Myocyte (in vitro differentiated cells): ENCODE measurements at regions not wholly inside any gene's neighbourhood (a gene's known extent, or its start where the extent isn't known, plus 50 kb on each side); places are given as distances from the start of the nearest gene placed in this dataset.

Experiments used
- DNase-seq: peaks from one replicate; pipeline ENCODE4 v3.0.0-alpha.2; 2012; ENCODE audit warnings: low read depth

DNA sequence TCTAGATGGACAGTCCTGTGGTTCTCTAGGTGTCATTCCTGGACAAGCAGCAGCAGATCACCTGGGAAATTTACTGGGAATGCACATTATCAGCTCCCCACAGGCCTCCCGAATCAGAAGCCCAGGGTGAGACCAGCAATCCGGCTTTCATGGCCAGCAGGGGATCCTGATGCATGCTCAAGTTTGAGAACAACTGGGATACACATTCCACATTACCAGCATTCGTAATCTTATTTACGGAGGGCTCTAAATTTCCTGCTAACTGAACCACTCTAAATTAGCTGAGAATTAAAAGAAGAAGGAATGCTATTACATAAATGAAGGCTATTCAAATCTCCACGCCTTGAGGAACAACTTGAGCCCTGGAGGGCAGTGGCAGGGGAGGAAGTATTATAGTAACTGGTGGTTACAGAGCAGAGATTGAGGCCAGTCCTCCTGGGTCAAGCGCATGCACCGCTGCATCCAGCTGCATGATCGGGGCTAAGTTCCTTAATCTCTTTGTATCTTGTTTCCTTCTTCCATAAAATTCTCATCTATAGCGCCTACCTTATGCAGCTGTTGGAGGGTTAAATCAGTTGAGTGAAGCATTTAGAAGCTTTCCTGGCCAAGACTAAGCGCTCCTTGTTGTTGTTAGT, 403.7 kb downstream of the CDH26 start:
- no peak for DNase-seq

DNA sequence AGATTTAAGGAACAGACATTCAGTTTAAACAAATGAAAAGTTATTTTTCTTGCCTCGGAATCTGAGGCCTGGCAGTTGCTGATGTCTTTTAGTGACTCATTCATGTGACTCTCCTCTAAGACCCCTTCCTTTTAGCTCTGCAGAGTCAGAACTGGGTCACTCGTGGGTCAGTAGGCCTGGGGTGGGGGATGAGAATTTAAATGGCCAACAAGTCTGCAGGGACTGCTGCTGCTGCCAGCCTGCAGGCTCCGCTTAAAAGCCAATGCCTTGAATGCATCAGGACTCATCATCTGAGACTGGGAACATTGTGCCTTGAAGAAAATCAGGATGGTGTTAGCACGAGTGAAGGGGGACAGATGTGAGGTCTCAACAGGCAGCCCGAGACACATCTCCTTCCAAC, 404.3 kb downstream of the CDH26 start:
- no peak for DNase-seq

DNA sequence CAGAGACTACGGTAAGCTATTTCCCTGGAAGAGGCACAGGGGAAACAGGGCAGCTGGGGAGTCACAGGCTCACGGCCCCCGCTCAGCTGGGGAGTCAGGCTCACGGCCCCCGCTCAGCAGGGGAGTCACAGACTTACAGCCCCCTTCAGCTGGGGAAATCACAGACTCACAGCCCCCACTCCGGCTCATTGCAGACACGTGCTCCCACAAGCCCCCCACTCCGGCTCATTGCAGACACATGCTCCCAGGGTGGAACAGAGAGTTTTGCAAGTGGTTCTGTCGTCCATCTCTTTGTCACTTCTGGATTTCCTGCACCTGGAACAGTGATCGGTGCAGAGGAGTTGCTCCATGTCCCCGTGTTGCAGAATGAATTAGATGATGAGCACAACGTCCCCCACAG, 405.5 kb downstream of the CDH26 start:
- DNase-seq: no peak

DNA sequence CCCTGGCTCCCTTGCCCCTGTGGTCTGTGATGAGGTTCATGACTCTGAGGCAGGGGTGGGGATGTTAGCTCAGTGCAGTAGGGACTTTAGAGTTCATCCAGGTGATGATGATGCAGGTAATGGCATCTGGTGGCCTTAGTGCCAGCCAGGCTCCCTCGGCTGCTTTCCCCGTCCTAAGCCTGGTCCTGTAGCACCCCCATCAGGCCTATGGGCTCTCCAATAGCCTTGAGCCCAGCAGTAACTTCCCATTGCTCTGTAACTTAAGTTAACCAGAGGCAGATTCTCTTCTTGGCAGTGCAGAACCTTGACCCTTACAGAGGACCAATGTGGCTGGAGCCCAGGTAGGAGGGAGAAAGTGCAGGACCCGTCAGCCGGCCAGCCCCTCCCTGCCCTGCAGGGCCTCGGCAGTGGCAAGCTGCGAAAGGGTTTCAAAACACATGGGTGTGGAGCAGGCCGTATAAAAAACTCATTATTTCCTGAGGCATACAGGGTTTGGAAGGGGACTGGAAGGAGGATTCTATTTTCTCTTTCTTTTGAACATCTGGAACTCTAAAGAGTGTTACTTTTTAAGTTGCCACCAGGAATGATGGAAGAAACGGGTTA, 406.9 kb downstream of the CDH26 start:
- no peak for DNase-seq

DNA sequence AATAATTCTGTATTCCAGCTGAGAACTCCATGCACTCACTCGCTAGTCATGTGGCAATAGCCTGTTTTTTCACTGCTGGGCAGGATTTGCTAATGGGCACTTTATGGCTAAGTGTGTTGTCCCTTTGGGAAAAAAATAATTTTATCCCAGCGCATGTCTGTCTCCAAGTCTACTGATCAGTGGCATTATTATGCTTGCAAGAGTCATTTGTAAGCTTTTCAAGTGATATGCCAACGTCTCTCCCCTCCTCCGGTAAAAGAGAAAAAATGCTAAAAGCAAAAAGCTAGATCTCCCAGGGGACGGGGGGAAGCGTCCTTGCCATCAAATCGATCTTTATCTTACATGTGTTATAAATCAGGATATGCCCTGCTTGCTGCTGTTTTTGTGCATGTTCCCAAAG, 407.7 kb downstream of the CDH26 start:
- DNase-seq: no peak

DNA sequence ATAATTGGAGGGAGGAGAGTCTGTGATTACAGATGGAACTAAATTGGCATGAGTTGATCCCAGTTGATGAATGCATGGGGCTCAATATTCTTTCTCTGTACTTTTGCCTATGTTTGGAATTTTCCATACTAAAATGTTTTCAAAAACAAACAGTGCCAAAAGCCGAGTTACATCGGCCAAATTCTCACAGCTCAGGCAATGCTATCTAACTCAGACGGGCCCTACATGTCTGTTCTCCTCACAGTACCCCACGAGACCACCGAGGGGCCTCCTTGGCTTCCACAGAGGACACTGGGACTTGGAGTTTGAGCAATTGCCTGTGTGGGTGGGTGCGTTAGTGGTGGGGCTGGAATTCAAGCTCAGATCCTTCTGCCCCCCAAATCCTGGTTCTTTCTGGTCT, 413.2 kb downstream of the CDH26 start:
- no peak for DNase-seq

DNA sequence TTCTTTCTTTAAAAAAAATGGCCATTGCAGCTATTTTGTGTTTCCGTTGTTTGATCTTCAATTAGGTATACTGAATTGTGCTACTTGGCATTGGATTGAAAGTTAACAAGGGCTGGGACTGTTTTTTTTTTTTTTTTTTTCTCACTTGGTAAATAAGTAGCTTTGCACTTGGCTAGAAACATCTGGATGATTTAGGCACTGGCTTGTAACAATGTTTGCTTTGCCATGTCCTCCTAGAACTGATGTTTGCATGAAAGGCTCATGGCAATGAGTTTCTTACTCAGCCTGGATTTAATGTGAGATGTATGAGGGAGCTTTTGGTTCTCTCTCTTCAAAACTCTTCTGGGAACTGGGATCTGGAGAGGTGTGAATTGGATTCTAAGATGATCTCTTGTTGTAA, 414.1 kb downstream of the CDH26 start:
- no peak for DNase-seq

DNA sequence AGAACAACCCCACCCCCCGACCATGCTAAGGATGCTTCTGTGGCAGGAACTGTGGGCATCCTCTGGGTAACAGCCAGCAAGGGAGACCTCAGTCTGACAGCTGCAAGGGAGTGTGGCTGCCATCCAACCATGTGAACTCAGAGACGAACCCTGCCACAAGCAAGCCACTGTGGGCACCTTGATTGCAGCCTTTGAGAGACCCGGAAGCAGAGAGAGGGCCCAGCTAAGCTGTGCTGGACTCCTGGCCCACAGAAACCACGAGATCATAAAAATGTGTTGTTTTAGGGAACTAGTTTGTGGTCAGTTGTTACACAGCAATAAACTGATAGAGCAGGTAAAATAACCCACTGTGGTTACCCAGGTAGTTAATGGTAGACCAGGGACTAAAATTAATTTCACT, 414.6 kb downstream of the CDH26 start:
- peak; percentile 21 for DNase-seq

DNA sequence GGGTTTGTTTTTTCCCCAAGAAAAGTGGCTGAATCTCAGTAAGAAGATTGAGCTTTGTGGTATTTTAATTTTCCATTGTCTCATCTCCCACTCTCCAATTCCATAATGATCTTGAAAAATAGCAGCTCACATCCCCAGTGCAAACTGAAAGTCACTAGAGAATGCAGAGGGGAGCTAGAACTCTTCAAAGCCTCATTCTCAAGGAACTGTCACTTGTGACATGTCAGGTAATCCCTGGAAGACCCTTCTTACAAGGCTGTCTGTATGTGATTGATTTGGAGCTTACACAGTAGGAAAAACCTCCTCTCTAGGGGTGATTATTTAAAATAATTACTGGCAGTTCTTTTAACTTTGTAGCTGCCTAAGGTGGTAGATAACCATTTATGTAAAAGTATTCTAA, 420.4 kb downstream of the CDH26 start:
- DNase-seq: no peak

DNA sequence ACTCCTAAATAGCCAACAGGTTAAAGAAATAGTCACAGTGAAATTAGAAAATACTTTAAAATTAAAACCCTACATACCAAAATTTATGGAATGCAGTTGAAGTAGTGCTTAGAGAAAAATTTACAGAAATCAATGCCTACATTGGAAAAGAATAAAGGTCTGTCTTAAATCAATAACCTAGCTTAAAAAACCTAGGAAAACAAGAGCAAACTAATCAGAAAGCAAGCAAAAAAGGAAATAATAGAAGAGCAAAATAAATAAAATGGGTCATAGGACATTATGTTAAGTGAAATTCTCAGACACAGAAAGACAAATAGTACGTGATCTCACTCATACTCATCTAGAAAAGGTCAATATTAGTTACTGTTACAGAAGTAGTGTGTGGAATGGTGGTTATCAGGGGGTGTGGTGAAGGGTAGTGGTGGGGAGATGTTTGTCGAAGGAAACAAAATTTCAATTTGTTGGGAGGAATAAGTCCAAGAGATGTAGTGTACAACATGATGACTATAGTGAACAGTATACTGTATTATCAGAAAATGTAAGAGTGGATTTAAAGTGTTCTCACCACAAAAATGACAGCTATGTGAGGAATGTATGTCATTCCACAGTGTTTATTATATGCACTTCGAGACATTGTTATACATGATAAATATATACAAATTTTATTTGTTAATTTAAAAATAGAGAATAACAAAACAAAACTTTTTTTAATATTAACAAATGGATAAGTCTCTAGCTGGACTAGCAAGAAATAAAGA, 423.6 kb downstream of the CDH26 start:
- no peak for DNase-seq

DNA sequence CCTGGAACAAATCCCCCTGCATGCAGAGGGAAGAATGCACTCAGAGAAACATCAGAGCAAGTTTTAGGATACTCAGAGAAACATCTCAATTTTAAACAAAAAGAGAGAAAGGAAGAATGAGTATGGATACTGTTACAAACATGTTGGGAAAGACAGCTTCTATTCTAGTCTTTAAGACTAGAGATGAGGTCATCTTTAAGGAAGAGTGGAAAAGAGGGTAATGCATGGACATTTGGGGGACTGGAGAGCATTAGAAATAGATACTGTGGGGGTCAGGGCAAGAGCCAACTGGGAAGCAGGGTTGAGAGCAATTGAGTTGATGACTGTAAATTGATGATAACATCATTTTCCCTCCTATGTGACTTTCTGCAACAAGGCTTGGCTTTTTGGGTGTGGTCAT, 431.2 kb downstream of the CDH26 start:
- no peak for DNase-seq

DNA sequence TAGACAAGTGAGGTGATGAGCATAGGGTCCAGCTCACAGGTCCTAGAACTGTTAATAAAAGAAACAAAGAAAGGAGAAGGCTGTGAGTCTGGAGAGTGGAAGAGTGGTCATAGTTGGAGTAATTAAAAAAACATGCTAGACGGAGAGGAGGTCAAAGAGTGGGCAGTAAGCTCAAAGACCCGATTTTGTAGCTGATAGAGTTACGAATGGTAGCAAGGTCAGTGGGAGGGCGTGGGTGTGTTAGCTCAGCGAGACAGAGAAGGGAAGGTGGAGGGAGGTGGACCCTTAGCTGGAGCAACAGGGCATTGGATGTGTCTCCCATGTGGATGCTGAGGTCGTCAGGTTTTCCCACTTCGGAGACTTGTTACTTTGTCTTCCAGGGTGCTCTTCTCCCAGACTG, 431.7 kb downstream of the CDH26 start:
- DNase-seq: no peak

DNA sequence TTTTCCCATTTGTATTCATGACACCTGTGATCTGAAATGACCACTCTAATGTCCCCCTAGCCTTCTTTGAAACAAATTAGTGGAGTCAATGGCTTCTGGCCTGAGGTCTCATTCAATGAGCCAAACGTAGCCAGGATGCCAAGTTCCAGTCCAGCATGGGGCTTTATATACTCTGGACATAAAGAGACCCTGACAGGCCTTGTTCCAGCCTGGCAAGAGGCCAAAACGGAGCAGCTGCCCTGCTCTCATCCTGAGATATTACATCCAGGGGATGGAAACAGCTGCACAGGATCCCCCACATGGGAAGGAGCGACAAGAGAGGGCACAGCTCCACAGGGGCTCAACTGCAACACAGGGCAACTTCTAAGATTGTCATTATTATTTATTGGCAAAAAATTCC, 437.8 kb downstream of the CDH26 start:
- DNase-seq: no peak

DNA sequence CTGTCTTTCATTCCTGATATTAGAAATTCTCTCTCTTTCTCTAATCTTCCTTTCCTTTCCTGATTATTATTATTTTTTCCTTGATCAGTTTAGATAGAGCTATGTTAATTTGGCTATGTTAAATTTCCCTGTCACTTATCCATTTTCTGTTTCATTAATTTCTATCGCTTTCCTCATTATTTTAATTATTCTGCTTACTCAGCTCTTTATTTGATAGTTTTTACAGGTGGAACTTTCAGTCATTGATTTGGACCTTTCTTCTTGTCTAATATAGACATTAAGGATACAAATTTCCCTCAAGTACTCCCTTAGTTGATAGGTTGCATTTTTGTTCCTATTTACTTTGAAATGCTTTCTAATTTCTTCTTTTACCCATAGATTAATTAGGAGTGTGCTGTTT, 442.3 kb downstream of the CDH26 start:
- no peak for DNase-seq

DNA sequence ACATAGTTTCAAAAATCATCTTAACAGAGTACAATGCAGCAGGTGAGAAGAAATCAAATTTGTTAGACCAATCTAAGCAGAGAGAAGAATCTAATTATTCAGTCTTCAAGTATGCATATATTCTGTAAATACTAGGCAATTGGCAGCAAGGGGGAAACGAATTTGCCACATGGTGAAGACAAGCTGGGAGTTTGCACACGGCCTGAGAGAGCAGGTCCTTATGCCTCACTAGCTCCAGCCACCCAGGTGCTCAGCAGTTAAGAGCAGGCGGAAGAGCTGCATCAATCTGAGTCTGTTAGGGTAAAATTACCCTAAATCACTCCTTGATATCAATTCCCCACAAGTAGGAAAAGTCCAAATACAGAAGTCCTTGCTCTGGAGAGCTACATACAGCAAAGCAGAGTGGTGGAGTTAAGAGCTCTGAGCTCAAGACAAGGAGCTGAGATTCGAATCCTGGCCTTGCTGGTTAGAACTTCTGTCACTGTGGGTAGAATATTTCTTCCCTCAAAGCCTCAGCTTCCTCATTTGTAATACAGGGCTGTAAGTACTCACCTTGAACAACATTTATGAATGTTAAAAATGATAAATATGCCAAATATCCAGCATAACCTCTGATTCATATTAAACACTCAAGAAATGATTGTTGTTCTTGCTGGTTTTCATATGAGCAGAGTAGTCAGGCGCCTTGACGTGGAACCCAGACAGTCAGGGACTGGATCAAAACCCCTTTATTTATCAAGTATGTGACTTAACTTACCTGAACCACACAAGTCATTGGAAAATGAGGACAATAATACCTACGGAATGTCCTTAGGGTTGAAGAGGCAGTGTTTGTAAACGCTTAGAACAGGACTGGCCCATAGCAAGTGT, 444.2 kb downstream of the CDH26 start:
- no peak for DNase-seq

DNA sequence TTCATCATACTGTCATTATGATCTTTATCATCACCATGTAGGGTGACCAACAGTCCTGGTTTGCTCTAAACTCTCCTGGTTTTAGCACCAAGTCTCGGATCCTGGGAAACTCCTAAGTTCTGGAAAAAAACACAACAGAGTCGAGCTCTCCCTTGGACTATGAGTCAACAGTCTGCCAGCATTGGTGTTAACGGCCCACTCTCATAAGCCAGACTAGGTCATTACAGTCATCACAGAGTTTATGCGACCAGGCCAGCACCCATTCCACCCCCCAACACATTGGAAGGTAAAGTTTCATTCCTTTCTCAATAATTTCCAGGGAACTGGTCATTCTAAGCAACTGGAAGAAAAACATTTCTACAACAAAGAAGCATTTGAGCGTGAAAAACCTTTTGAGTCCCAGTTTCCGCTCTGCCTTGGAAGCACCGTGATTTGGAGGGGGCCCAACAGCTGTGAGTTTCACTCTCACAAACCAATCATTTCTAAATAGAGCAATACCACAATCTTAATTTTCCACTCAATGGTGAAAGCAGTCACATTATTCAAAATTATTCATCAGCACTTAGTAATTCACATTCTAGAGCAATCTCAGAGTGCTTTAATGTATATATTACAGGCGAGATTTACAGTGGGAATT, 445.0 kb downstream of the CDH26 start:
- DNase-seq: no peak

DNA sequence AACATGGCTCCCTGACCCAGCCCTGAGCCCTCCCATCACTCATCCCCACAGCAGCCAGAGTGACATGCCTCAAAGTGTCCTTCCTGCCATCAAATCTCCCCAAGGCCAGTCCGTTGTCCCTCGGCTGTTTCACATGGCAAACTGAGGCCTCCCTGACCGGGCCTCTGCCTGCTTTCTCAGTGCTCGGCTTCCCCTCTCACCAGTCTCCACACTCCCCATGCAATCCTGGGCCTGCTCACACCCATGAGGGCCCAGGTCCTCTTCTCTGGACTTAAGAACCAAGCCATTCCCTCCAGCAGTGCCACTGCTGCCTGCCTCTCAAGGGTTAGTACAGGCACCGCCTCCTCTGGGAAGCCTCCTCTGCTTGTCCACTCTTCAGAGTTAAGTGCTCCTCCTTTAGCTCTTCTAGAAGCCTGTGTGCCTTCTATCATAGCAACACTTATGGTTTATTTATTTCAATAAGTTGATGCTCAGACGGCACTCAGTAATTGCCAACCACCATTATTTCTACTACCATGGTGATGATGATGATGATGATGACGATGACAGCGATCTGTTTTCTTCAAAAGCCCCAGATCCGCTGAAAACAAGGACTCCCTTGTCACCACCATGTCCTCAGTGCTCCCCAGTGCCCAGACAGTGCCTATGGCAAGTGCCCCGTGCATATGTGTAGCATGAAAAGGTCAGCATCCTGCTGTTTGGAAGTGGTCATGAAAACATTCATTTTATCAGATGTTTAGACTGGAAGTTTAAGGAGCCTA, 449.0 kb downstream of the CDH26 start:
- DNase-seq: no peak

DNA sequence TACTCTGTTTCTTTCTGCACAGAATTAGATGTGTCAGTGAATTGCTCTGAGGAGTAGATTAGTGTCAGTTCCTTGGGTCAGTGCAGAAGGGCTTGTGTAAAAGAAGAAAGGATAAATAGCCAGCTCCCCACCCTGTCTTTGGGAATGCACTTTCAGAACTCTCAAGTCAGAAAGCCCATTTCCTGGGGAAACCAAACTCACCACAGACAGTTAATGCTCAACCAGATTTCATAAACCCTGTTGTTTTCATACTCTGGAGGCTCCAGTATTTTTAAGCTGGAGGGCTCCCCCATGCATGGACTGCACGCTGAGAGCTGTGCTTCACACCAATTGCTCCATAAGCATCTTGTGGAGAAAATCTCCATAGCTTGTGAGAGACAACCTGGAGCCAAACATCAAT, 449.7 kb downstream of the CDH26 start:
- DNase-seq: no peak

DNA sequence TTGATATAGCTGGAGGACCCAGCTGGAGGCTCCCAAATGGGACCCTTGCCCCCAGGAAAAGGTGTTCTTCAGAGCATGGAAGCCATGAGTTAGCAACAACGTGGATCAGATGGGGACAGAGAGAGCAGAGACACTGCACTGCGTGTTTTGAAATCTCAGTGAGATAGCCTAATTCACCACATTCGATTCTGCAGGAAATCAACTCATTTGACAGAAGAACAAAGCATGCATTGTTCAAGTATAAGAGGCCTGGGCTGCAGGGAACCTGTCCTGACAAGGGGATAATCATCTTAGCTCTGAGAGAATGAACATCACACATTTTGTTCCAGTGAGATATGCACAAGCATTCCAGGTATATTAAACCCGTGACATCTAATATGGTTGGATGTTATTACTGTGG, 450.2 kb downstream of the CDH26 start:
- DNase-seq: no peak

DNA sequence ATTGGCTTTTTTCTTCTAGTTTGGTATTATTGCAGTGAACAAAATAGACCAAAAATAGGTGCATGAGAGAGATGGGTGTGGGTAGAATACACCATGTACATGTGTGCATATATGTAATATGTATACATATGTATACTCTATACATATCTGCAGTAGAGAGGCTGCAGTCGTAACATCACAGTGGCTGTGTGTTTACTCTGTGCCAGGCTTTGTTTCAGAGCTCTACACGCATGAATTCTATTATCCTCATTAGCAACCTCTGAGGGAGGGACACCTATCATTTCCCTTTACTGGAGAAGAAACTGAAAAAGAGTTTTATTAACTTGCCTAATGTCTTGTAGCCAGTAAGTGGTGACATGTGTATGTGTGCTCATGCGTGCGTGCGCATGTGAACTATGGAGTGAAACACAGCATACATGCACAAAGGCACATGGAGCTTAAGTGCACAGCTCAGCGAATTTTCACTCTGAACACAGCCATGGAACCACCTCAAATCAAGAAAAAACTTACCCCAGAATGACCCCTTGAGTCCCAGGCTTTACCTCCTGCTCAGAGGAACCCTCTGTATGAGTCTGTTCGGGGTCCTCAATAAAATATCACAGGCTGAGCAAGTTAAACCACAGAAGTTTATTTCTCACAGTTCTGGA, 452.5 kb downstream of the CDH26 start:
- no peak for DNase-seq
